Epithelial cell of proximal tubule (primary cell): ENCODE measurements at regions not wholly inside any gene's neighbourhood (a gene's known extent, or its start where the extent isn't known, plus 50 kb on each side); places are given as distances from the start of the nearest gene placed in this dataset.

Source experiments
- DNase-seq: peaks from one replicate; pipeline ENCODE4 v3.0.0-alpha.2; 2011; ENCODE audit warnings: low read depth
- H3K4me3 ChIP-seq: 2 replicates; pipeline ENCODE4 v1.5.1; 2011; ENCODE audit warnings: low read depth, mild to moderate bottlenecking, low read length
- CTCF ChIP-seq: conservative IDR thresholded peaks from 2 replicates; pipeline ENCODE4 v1.5.1; 2012; ENCODE audit warnings: low read depth, mild to moderate bottlenecking, low read length

- TF ChIP-seq CTCF = no peak
- no peak overlapping the region for H3K4me3 ChIP-seq
- no peak for DNase-seq
Observed at GRCh38 chr5:166302166-166302565, 1989.3 kb upstream of the WWC1 start.

GRCh38 chr5:166317425-166317824 lies 1974.0 kb upstream of the WWC1 start:
- no peak for TF ChIP-seq CTCF
- DNase-seq = no peak
- H3K4me3 ChIP-seq = no peak overlapping the region

- DNase-seq = no peak
- TF ChIP-seq CTCF = no peak
- no peak overlapping the region for H3K4me3 ChIP-seq
Observed at GRCh38 chr5:166320920-166321480, 1970.4 kb upstream of the WWC1 start.

GRCh38 chr5:166324372-166324771 lies 1967.1 kb upstream of the WWC1 start:
- no peak for DNase-seq
- no peak for TF ChIP-seq CTCF
- H3K4me3 ChIP-seq = no peak overlapping the region

GRCh38 chr5:166329149-166329800 lies 1962.2 kb upstream of the WWC1 start:
- no peak overlapping the region for H3K4me3 ChIP-seq
- no peak for TF ChIP-seq CTCF
- no peak for DNase-seq

GRCh38 chr5:166330036-166330435 lies 1961.4 kb upstream of the WWC1 start:
- no peak for TF ChIP-seq CTCF
- DNase-seq = no peak
- H3K4me3 ChIP-seq = no peak overlapping the region

GRCh38 chr5:166331521-166331920 lies 1959.9 kb upstream of the WWC1 start:
- DNase-seq = no peak
- no peak overlapping the region for H3K4me3 ChIP-seq
- no peak for TF ChIP-seq CTCF
